HCT116 (cell line): ENCODE measurements at regions not wholly inside any gene's neighbourhood (a gene's known extent, or its start where the extent isn't known, plus 50 kb on each side); places are given as distances from the start of the nearest gene placed in this dataset.

Experiments used
- ATAC-seq: fragments of 200-7000 bp; cut with Tn5 transposase; 2 replicates; pipeline ENCODE4 v1.9.1; 2020; ENCODE audit warnings: mild to moderate bottlenecking, moderate library complexity
- BruUV-seq: library from RNA; stranded (reverse); fragments of 400-500 nt; replicated peaks from 2 replicates; lab custom pipeline; 2021; lab: Mats Ljungman, UMichigan
- CTCF ChIA-PET: fragments of 300-600 bp; sonication (Branson Sonifier 250); formaldehyde crosslinking; loops from one replicate; lab custom pipeline; 2021; ENCODE audit warnings: antibody characterized with exemption; lab: Charles Lee
- POLR2A ChIA-PET: fragments of 300-600, 350-600 bp; sonication (Branson Sonifier 250); formaldehyde crosslinking; loops from one replicate; lab custom pipeline; 2021; ENCODE audit warnings: antibody characterized with exemption; lab: Charles Lee
- RAD21 ChIA-PET, 2 experiments: fragments of 300-600 bp; sonication (Branson Sonifier 250); formaldehyde crosslinking; loops; one replicate each; lab custom pipeline; 2023; ENCODE audit warnings: low total read pairs in 2 of 2; ENCODE audit not compliant: uncharacterized antibody in 2 of 2, unreplicated experiment in 2 of 2, low non-redundant PET in 1 of 2; lab: Charles Lee
- DNase-seq: peaks from one replicate; pipeline ENCODE4 v3.0.0-alpha.2; 2010; ENCODE audit warnings: low read depth, low spot score
- H2AFZ ChIP-seq: fragments of 200-600 bp; shearing (Covaris generic), sonication (generic); 2 replicates; pipeline ENCODE4 v1.6.1; 2017; ENCODE audit warnings: low read depth, mixed run types, mixed read lengths, antibody characterized with exemption, low read length; ENCODE audit not compliant: poor library complexity, severe bottlenecking
- H3K27ac ChIP-seq: 2 replicates; pipeline ENCODE4 v1.5.1; 2012; ENCODE audit warnings: low read depth, low read length
- H3K27me3 ChIP-seq: fragments of 200-600 bp; sonication (generic); 2 replicates; pipeline ENCODE4 v1.6.1; 2016; ENCODE audit warnings: mixed run types, low read length, mixed read lengths; ENCODE audit not compliant: insufficient read depth
- H3K36me3 ChIP-seq, 2 experiments: fragments of 200-500 bp in 1 of 2; fragments of 200-600 bp in 1 of 2; sonication (Bioruptor generic) in 1 of 2; sonication (generic) in 1 of 2; 2 replicates each; pipeline versions ENCODE4 v1.5.1 to v1.6.1; 2014 to 2016; ENCODE audit warnings: low read length in 2 of 2, inconsistent platforms in 1 of 2, mixed read lengths in 1 of 2, mixed run types in 1 of 2; ENCODE audit not compliant: insufficient read depth in 2 of 2, control insufficient read depth in 1 of 2
- H3K4me1 ChIP-seq, 2 experiments: fragments of 200-600 bp in 1 of 2; sonication (generic) in 1 of 2; 2 replicates each; pipeline versions ENCODE4 v1.5.1 to v1.6.1; 2012 to 2017; ENCODE audit warnings: low read length in 2 of 2, inconsistent platforms in 1 of 2, mild to moderate bottlenecking in 1 of 2, mixed read lengths in 1 of 2, mixed run types in 1 of 2, moderate library complexity in 1 of 2; ENCODE audit not compliant: insufficient read depth in 2 of 2, control insufficient read depth in 1 of 2
- H3K4me2 ChIP-seq: fragments of 200-600 bp; sonication (generic); 2 replicates; pipeline ENCODE4 v1.6.1; 2017; ENCODE audit warnings: mixed run types, low read length, mixed read lengths
- H3K4me3 ChIP-seq, 2 experiments: fragments of 200-600 bp in 1 of 2; sonication (generic) in 1 of 2; replicated peaks in 1 of 2; 2 replicates each; pipeline ENCODE4 v1.5.1; 2011 to 2016; ENCODE audit warnings: low read length in 2 of 2, control low read depth in 1 of 2, low read depth in 1 of 2, mild to moderate bottlenecking in 1 of 2, mixed read lengths in 1 of 2, mixed run types in 1 of 2
- H3K79me2 ChIP-seq: fragments of 200-600 bp; sonication (generic); 2 replicates; pipeline ENCODE4 v1.6.1; 2017; ENCODE audit warnings: mild to moderate bottlenecking, mixed run types, low read length, moderate library complexity, mixed read lengths; ENCODE audit not compliant: insufficient read depth
- H3K9ac ChIP-seq: fragments of 200-600 bp; sonication (generic); 2 replicates; pipeline ENCODE4 v1.6.1; 2016; ENCODE audit warnings: low read length, mixed read lengths
- H3K9me2 ChIP-seq: fragments of 200-600 bp; sonication (generic), shearing (Covaris generic); 2 replicates; pipeline ENCODE4 v1.6.1; 2017; ENCODE audit warnings: mixed run types, mild to moderate bottlenecking, moderate library complexity; ENCODE audit not compliant: insufficient read depth
- H3K9me3 ChIP-seq, 2 experiments: fragments of 200-500 bp in 1 of 2; fragments of 200-600 bp in 1 of 2; sonication (Bioruptor generic) in 1 of 2; sonication (generic) in 1 of 2; 2 replicates each; pipeline ENCODE4 v1.6.1; 2014 to 2017; ENCODE audit warnings: low read length in 2 of 2, mixed read lengths in 2 of 2, inconsistent platforms in 1 of 2, low read depth in 1 of 2, mild to moderate bottlenecking in 1 of 2, mixed run types in 1 of 2, moderate library complexity in 1 of 2; ENCODE audit not compliant: control insufficient read depth in 1 of 2, insufficient read depth in 1 of 2
- H4K20me1 ChIP-seq: fragments of 200-600 bp; sonication (generic), shearing (Covaris generic); 2 replicates; pipeline ENCODE4 v1.6.1; 2017; ENCODE audit warnings: mixed run types, mild to moderate bottlenecking, moderate library complexity; ENCODE audit not compliant: insufficient read depth
- CBX3 ChIP-seq: IDR thresholded peaks from 2 replicates; pipeline ENCODE4 v1.6.1; 2012; ENCODE audit warnings: low read depth
- CEBPB ChIP-seq: IDR thresholded peaks from 2 replicates; pipeline ENCODE4 v1.6.1; 2012; ENCODE audit warnings: low read depth
- ELF1 ChIP-seq: IDR thresholded peaks from 2 replicates; pipeline ENCODE4 v1.6.1; 2012; ENCODE audit warnings: low read depth, borderline replicate concordance
- EZH2 ChIP-seq: fragments of 200-600 bp; sonication (generic); IDR thresholded peaks from 2 replicates; pipeline ENCODE4 v1.6.1; 2017; ENCODE audit warnings: antibody characterized with exemption, mixed run types
- FOSL1 ChIP-seq: IDR thresholded peaks from 2 replicates; pipeline ENCODE4 v1.6.1; 2012; ENCODE audit warnings: low read depth
- JUND ChIP-seq: IDR thresholded peaks from 2 replicates; pipeline ENCODE4 v1.6.1; 2012
- POLR2A ChIP-seq: IDR thresholded peaks from 2 replicates; pipeline ENCODE4 v1.7.0; 2011; ENCODE audit warnings: borderline replicate concordance; ENCODE audit not compliant: insufficient read depth, insufficient read length; ENCODE audit errors: extremely low read depth
- POLR2AphosphoS5 ChIP-seq: IDR thresholded peaks from 2 replicates; pipeline ENCODE4 v1.6.1; 2011; ENCODE audit warnings: mild to moderate bottlenecking, low read depth, low read length, moderate library complexity
- SIN3A ChIP-seq: IDR thresholded peaks from 2 replicates; pipeline ENCODE4 v1.6.1; 2012; ENCODE audit warnings: low read depth
- SP1 ChIP-seq: IDR thresholded peaks from 2 replicates; pipeline ENCODE4 v1.6.1; 2012; ENCODE audit warnings: low read depth
- SRF ChIP-seq: IDR thresholded peaks from 2 replicates; pipeline ENCODE4 v1.6.1; 2012; ENCODE audit warnings: low read depth
- TCF7L2 ChIP-seq: IDR thresholded peaks from 2 replicates; pipeline ENCODE4 v1.7.0; 2011; ENCODE audit warnings: borderline replicate concordance, inconsistent platforms; ENCODE audit not compliant: insufficient read depth, insufficient read length; ENCODE audit errors: extremely low read depth
- YY1 ChIP-seq: IDR thresholded peaks from 2 replicates; pipeline ENCODE4 v1.6.1; 2011; ENCODE audit warnings: low read length, low read depth, moderate library complexity, mild to moderate bottlenecking; ENCODE audit not compliant: insufficient replicate concordance; ENCODE audit errors: extremely low read depth
- ZFX ChIP-seq: fragments of 450-650 bp; IDR thresholded peaks from 2 replicates; pipeline ENCODE4 v1.6.1; 2017
- ZNF274 ChIP-seq: fragments of 200-500 bp; sonication (Bioruptor generic); IDR thresholded peaks from 2 replicates; pipeline ENCODE4 v1.6.1; 2014; ENCODE audit warnings: mild to moderate bottlenecking, low read depth, low read length, inconsistent platforms
- intact Hi-C: fragments of 100-400 bp; cut with micrococcal nuclease; formaldehyde crosslinking; loops from 2 replicates; pipeline ENCODE4 v1.10.0; 2022
- TF ChIP-seq, protein P1 (sequence below): IDR thresholded peaks from 2 replicates; pipeline ENCODE4 v1.6.1; 2012; ENCODE audit warnings: low read depth
- TF ChIP-seq, protein P2 (sequence below): IDR thresholded peaks from 2 replicates; pipeline ENCODE4 v1.6.1; 2011; ENCODE audit warnings: mild to moderate bottlenecking, low read length, moderate library complexity; ENCODE audit not compliant: insufficient replicate concordance; ENCODE audit errors: extremely low read depth
- TF ChIP-seq, protein P3 (sequence below), 3 experiments: fragments of 200-600 bp in 1 of 3; sonication (generic) in 1 of 3; IDR thresholded peaks in 2 of 3; conservative IDR thresholded peaks in 1 of 3; 2 replicates each; pipeline ENCODE4 v1.5.1; 2012 to 2017; ENCODE audit warnings: low read depth in 2 of 3, low read length in 2 of 3, antibody characterized with exemption in 1 of 3, borderline replicate concordance in 1 of 3, control low read depth in 1 of 3, mild to moderate bottlenecking in 1 of 3, mixed read lengths in 1 of 3, mixed run types in 1 of 3, moderate library complexity in 1 of 3; ENCODE audit not compliant: insufficient read depth in 1 of 3
- TF ChIP-seq, protein P4 (sequence below): IDR thresholded peaks from 2 replicates; pipeline ENCODE4 v1.6.1; 2012

DNA sequence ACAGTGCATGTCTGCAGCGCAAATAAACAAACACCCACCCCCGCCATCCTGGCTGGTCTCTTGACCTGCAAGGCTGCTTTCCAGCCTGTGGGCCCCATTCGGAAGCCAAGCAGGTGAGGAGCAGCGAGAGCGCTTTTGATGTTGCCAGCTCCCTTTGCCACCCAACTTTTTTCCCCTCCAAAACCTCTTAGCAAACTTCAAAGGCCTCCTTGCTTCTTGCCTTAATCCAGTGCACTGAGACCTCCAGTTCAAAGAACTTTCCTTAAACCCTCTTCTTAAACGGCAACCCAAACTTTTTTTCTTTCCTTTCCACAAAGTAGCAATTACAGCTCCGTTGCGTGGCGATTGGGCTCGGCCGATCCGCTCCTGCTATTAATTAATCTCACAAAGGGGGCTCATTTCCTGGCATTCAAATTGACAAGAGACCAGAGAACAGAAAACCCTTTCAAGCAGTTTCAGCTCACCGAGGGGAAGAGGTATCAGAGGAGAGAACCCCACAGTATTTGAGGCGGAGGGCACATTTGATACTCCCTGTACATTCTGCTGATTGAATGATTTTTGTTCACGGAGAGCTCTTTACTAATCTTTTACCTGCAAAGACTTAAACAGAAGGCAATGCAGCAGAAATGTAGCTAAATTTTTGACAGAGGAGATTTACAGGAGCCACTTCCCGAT, 531.4 kb downstream of the TMEM182 start (continued):
- TF ChIP-seq, protein P1, sequence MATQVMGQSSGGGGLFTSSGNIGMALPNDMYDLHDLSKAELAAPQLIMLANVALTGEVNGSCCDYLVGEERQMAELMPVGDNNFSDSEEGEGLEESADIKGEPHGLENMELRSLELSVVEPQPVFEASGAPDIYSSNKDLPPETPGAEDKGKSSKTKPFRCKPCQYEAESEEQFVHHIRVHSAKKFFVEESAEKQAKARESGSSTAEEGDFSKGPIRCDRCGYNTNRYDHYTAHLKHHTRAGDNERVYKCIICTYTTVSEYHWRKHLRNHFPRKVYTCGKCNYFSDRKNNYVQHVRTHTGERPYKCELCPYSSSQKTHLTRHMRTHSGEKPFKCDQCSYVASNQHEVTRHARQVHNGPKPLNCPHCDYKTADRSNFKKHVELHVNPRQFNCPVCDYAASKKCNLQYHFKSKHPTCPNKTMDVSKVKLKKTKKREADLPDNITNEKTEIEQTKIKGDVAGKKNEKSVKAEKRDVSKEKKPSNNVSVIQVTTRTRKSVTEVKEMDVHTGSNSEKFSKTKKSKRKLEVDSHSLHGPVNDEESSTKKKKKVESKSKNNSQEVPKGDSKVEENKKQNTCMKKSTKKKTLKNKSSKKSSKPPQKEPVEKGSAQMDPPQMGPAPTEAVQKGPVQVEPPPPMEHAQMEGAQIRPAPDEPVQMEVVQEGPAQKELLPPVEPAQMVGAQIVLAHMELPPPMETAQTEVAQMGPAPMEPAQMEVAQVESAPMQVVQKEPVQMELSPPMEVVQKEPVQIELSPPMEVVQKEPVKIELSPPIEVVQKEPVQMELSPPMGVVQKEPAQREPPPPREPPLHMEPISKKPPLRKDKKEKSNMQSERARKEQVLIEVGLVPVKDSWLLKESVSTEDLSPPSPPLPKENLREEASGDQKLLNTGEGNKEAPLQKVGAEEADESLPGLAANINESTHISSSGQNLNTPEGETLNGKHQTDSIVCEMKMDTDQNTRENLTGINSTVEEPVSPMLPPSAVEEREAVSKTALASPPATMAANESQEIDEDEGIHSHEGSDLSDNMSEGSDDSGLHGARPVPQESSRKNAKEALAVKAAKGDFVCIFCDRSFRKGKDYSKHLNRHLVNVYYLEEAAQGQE, result no peak
- no peak for TF ChIP-seq EZH2
- no peak for TF ChIP-seq ZFX
- TF ChIP-seq YY1, result no peak
- no peak for TF ChIP-seq FOSL1
- no peak for TF ChIP-seq CEBPB

DNA sequence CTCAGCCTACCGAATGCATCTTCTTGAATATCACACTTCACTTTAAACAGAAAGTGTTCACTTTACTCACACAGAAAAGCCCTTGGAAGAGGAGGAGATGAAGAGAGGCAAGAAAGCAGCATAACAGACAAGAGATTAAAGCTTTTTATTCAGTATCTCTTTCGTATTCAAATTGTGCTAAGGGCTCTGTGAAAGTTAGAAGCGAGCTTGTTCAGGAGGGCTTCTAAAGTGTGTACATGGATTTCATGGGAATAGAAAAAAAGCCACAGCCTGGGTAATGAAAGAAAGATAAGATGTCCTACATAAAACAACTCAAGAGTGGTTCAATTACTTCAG, 531.9 kb downstream of the TMEM182 start:
- no peaks in the 10 kb centered on the region for H4K20me1 ChIP-seq
- ChIA-PET CTCF (no interaction called here), RAD21 (no interaction called here)

More for the DNA sequence above, 531.9 kb downstream of the TMEM182 start:
- no peak overlapping the region for H3K9ac ChIP-seq
- H3K9me3 ChIP-seq, result peaks cover 0 to 25% of the 10 kb centered on the region in 2 experiments; a peak in 2 of 4 replicates
- H3K4me1 ChIP-seq, result no peaks in the 10 kb centered on the region
- H3K4me3 ChIP-seq, result no peak overlapping the region
- no peaks in the 10 kb centered on the region for H3K36me3 ChIP-seq
- POLR2A ChIA-PET, result no interaction called here
- DNase-seq, result no peak
- no peaks in the 10 kb centered on the region for H3K27me3 ChIP-seq
- H3K4me2 ChIP-seq, result no peak overlapping the region
- H3K79me2 ChIP-seq, result no peaks in the 10 kb centered on the region
- H3K9me2 ChIP-seq, result no peaks in the 10 kb centered on the region
- no peak overlapping the region for H2AFZ ChIP-seq
- ATAC-seq, result no peak
- no peak overlapping the region for H3K27ac ChIP-seq
- intact Hi-C loops, result no loop called here
- TF ChIP-seq ELF1 (no peak), SRF (no peak), POLR2A (no peak), FOSL1 (no peak), CEBPB (no peak), SIN3A (no peak), SP1 (no peak), TCF7L2 (no peak), YY1 (no peak), POLR2AphosphoS5 (no peak), ZNF274 (no peak), ZFX (no peak), CBX3 (no peak), JUND (no peak)
- TF ChIP-seq, protein P2, sequence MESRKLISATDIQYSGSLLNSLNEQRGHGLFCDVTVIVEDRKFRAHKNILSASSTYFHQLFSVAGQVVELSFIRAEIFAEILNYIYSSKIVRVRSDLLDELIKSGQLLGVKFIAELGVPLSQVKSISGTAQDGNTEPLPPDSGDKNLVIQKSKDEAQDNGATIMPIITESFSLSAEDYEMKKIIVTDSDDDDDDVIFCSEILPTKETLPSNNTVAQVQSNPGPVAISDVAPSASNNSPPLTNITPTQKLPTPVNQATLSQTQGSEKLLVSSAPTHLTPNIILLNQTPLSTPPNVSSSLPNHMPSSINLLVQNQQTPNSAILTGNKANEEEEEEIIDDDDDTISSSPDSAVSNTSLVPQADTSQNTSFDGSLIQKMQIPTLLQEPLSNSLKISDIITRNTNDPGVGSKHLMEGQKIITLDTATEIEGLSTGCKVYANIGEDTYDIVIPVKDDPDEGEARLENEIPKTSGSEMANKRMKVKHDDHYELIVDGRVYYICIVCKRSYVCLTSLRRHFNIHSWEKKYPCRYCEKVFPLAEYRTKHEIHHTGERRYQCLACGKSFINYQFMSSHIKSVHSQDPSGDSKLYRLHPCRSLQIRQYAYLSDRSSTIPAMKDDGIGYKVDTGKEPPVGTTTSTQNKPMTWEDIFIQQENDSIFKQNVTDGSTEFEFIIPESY, result no peak
- TF ChIP-seq, protein P3, sequence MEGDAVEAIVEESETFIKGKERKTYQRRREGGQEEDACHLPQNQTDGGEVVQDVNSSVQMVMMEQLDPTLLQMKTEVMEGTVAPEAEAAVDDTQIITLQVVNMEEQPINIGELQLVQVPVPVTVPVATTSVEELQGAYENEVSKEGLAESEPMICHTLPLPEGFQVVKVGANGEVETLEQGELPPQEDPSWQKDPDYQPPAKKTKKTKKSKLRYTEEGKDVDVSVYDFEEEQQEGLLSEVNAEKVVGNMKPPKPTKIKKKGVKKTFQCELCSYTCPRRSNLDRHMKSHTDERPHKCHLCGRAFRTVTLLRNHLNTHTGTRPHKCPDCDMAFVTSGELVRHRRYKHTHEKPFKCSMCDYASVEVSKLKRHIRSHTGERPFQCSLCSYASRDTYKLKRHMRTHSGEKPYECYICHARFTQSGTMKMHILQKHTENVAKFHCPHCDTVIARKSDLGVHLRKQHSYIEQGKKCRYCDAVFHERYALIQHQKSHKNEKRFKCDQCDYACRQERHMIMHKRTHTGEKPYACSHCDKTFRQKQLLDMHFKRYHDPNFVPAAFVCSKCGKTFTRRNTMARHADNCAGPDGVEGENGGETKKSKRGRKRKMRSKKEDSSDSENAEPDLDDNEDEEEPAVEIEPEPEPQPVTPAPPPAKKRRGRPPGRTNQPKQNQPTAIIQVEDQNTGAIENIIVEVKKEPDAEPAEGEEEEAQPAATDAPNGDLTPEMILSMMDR (IDR thresholded peaks at IDR 0.05 in 2 of 3, conservative IDR thresholded peaks at IDR 0.05 in 1 of 3; ENCODE audit: borderline replicate concordance in 1 of 3, insufficient read depth in 1 of 3, low read depth in 2 of 3, low read length in 2 of 3), result no peak
- TF ChIP-seq, protein P4, sequence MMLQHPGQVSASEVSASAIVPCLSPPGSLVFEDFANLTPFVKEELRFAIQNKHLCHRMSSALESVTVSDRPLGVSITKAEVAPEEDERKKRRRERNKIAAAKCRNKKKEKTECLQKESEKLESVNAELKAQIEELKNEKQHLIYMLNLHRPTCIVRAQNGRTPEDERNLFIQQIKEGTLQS, result no peak
- TF ChIP-seq, all 23 proteins: peak for 0
- BruUV-seq, result no TSS peak
